Vagina (tissue), 2 donors: ENCODE measurements at regions not wholly inside any gene's neighbourhood (a gene's known extent, or its start where the extent isn't known, plus 50 kb on each side); places are given as distances from the start of the nearest gene placed in this dataset.

Source experiments
- DNase-seq, 2 donors: peaks; one replicate each; pipeline ENCODE4 v3.0.0-alpha.2; 2017; ENCODE audit errors: extremely low spot score in 2 of 2
- H3K27ac ChIP-seq: fragments of 200-600 bp; sonication (generic); one replicate; pipeline ENCODE4 v1.5.1; 2019
- H3K27me3 ChIP-seq: fragments of 200-600 bp; sonication (generic); one replicate; pipeline ENCODE4 v1.5.1; 2019
- H3K36me3 ChIP-seq, 2 donors: fragments of 200-600 bp; sonication (generic); one replicate each; pipeline ENCODE4 v1.5.1; 2017 to 2019
- H3K4me1 ChIP-seq: fragments of 200-600 bp; sonication (generic); one replicate; pipeline ENCODE4 v1.5.1; 2019
- H3K4me3 ChIP-seq, 2 donors: fragments of 200-600 bp; sonication (generic); 1 replicate in 1 of 2; 2 replicates in 1 of 2; pipeline ENCODE4 v1.5.1; 2016 to 2019
- H3K9me3 ChIP-seq: fragments of 200-600 bp; sonication (generic); one replicate; pipeline ENCODE4 v1.5.1; 2019
- CTCF ChIP-seq, 3 experiments: fragments of 450-650 bp in 2 of 3; fragments of 200-600 bp in 1 of 3; sonication (generic) in 1 of 3; IDR thresholded peaks; one replicate each; pipeline ENCODE4 v1.5.1; 2017 to 2019; ENCODE audit warnings: antibody characterized with exemption in 3 of 3, mild to moderate bottlenecking in 2 of 3, moderate library complexity in 2 of 3
- POLR2A ChIP-seq, 2 donors: fragments of 450-650 bp; IDR thresholded peaks; one replicate each; pipeline ENCODE4 v1.6.1; 2017; ENCODE audit warnings: antibody characterized with exemption in 2 of 2, mild to moderate bottlenecking in 2 of 2, moderate library complexity in 2 of 2
- POLR2AphosphoS5 ChIP-seq, 2 donors: sonication (generic); formaldehyde crosslinking; IDR thresholded peaks; one replicate each; pipeline ENCODE4 v1.9.0; 2017; ENCODE audit warnings: antibody characterized with exemption in 2 of 2, mild to moderate bottlenecking in 2 of 2, low read depth in 1 of 2; ENCODE audit not compliant: insufficient read depth in 1 of 2
- intact Hi-C: fragments of 100-400 bp; cut with DNase I; formaldehyde crosslinking; loops from one replicate; pipeline ENCODE4 v1.15.1; 2023

- H3K4me1 ChIP-seq = peaks cover 4% of the 10 kb centered on the region
- intact Hi-C loops = no loop called here
- H3K27ac ChIP-seq = no peak overlapping the region
- no peaks in the 10 kb centered on the region for H3K9me3 ChIP-seq
- H3K36me3 ChIP-seq = no peaks in the 10 kb centered on the region
- no peak for DNase-seq
- no peak for TF ChIP-seq POLR2A (IDR thresholded peaks at IDR 0.05)
- no peak for TF ChIP-seq CTCF (IDR thresholded peaks at IDR 0.05)
- TF ChIP-seq POLR2AphosphoS5 (IDR thresholded peaks at IDR 0.05; ENCODE audit: insufficient read depth in 1 of 2, low read depth in 1 of 2) = no peak
- H3K4me3 ChIP-seq = no peak overlapping the region
- H3K27me3 ChIP-seq = no peaks in the 10 kb centered on the region
These were observed 218.2 kb downstream of the ARL4A start for GRCh38 chr7:12905671-12906070.

- intact Hi-C loops = no loop called here
- DNase-seq = no peak
- Histone ChIP-seq H3K9me3 (no peaks in the 10 kb centered on the region), H3K27me3 (no peaks in the 10 kb centered on the region), H3K4me3 (no peak overlapping the region), H3K4me1 (no peaks in the 10 kb centered on the region), H3K27ac (no peak overlapping the region), H3K36me3 (no peaks in the 10 kb centered on the region)
- TF ChIP-seq POLR2AphosphoS5 (IDR thresholded peaks at IDR 0.05; ENCODE audit: insufficient read depth in 1 of 2, low read depth in 1 of 2) (no peak), POLR2A (IDR thresholded peaks at IDR 0.05) (no peak), CTCF (IDR thresholded peaks at IDR 0.05) (no peak)
These were observed 220.3 kb downstream of the ARL4A start for GRCh38 chr7:12907774-12908173.

GRCh38 chr7:12909483-12909882 lies 222.1 kb downstream of the ARL4A start:
- no peak for DNase-seq
- no peak overlapping the region for H3K4me3 ChIP-seq
- no peaks in the 10 kb centered on the region for H3K9me3 ChIP-seq
- no peak overlapping the region for H3K27ac ChIP-seq
- TF ChIP-seq CTCF (IDR thresholded peaks at IDR 0.05) (no peak), POLR2AphosphoS5 (IDR thresholded peaks at IDR 0.05; ENCODE audit: insufficient read depth in 1 of 2, low read depth in 1 of 2) (no peak), POLR2A (IDR thresholded peaks at IDR 0.05) (no peak)
- no peaks in the 10 kb centered on the region for H3K36me3 ChIP-seq
- no peaks in the 10 kb centered on the region for H3K27me3 ChIP-seq
- intact Hi-C loops = no loop called here
- no peaks in the 10 kb centered on the region for H3K4me1 ChIP-seq

GRCh38 chr7:12911053-12911452 lies 223.6 kb downstream of the ARL4A start:
- Histone ChIP-seq H3K9me3 (no peaks in the 10 kb centered on the region), H3K27me3 (no peaks in the 10 kb centered on the region), H3K27ac (no peak overlapping the region), H3K4me1 (no peaks in the 10 kb centered on the region), H3K36me3 (no peaks in the 10 kb centered on the region), H3K4me3 (no peak overlapping the region)
- intact Hi-C loops = no loop called here
- TF ChIP-seq POLR2AphosphoS5 (IDR thresholded peaks at IDR 0.05; ENCODE audit: insufficient read depth in 1 of 2, low read depth in 1 of 2) = no peak
- TF ChIP-seq CTCF (IDR thresholded peaks at IDR 0.05) = no peak
- no peak for TF ChIP-seq POLR2A (IDR thresholded peaks at IDR 0.05)
- no peak for DNase-seq

- TF ChIP-seq POLR2AphosphoS5 (IDR thresholded peaks at IDR 0.05; ENCODE audit: insufficient read depth in 1 of 2, low read depth in 1 of 2) (no peak), CTCF (IDR thresholded peaks at IDR 0.05) (no peak), POLR2A (IDR thresholded peaks at IDR 0.05) (no peak)
- Histone ChIP-seq H3K27ac (no peak overlapping the region), H3K9me3 (no peaks in the 10 kb centered on the region), H3K27me3 (no peaks in the 10 kb centered on the region), H3K4me3 (no peak overlapping the region), H3K36me3 (no peaks in the 10 kb centered on the region), H3K4me1 (no peaks in the 10 kb centered on the region)
- DNase-seq = no peak
- intact Hi-C loops = no loop called here
These were observed 225.6 kb downstream of the ARL4A start for GRCh38 chr7:12913002-12913401.
